Calu3 (cell line): ENCODE measurements at regions not wholly inside any gene's neighbourhood (a gene's known extent, or its start where the extent isn't known, plus 50 kb on each side); places are given as distances from the start of the nearest gene placed in this dataset.

Experiments
- BruUV-seq: library from RNA; stranded (reverse); fragments of 400-500 nt; replicated peaks from 2 replicates; lab custom pipeline; 2021; lab: Mats Ljungman, UMichigan
- CTCF ChIA-PET: fragments of 300-600 bp; sonication (Branson Sonifier 250); formaldehyde crosslinking; loops from one replicate; lab custom pipeline; 2022; ENCODE audit warnings: antibody characterized with exemption; lab: Charles Lee
- DNase-seq: peaks from one replicate; pipeline ENCODE4 v3.0.0; 2022
- H3K27ac Mint-ChIP-seq: one replicate; pipeline ENCODE4 v1.8.0; 2022; ENCODE audit warnings: mixed read lengths; ENCODE audit not compliant: unreplicated experiment
- H3K27me3 Mint-ChIP-seq: one replicate; pipeline ENCODE4 v1.8.0; 2022; ENCODE audit warnings: mixed read lengths; ENCODE audit not compliant: unreplicated experiment
- H3K36me3 Mint-ChIP-seq: one replicate; pipeline ENCODE4 v1.8.0; 2022; ENCODE audit warnings: mild to moderate bottlenecking, moderate library complexity, mixed read lengths; ENCODE audit not compliant: insufficient read depth, unreplicated experiment
- H3K4me1 Mint-ChIP-seq: one replicate; pipeline ENCODE4 v1.8.0; 2022; ENCODE audit warnings: mild to moderate bottlenecking, low read depth, mixed read lengths; ENCODE audit not compliant: unreplicated experiment
- H3K4me3 Mint-ChIP-seq: one replicate; pipeline ENCODE4 v1.8.0; 2022; ENCODE audit warnings: mild to moderate bottlenecking, low read depth, moderate library complexity, mixed read lengths; ENCODE audit not compliant: unreplicated experiment
- H3K9me3 Mint-ChIP-seq: one replicate; pipeline ENCODE4 v1.8.0; 2022; ENCODE audit warnings: low read depth, mixed read lengths; ENCODE audit not compliant: unreplicated experiment
- intact Hi-C: fragments of 100-400 bp; cut with micrococcal nuclease; formaldehyde crosslinking; loops from one replicate; pipeline ENCODE4 v1.10.0; 2022; ENCODE audit not compliant: unreplicated experiment
- TF ChIP-seq, protein P1 (sequence below): fragments of 200-600 bp; IDR thresholded peaks from one replicate; pipeline ENCODE4 v1.8.0; 2022; ENCODE audit warnings: antibody characterized with exemption; ENCODE audit not compliant: unreplicated experiment

DNA sequence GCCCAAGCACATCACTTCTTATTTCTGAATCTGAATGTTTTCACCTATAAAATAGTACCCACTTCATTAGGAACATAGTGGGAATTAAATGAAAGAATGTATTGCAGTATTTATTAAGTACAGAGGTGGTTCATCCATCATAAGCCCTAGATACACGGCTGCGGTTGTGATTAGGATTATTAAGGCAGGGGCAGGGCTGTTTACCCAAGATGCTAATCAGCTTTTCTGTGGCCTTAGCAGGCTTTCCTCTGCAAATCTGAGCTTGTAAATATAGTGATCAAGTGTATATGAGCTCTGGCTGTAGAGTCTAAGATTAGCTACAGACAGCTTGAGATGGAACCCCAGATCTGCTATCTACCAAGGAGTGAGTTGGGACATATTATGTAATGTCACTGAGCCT lies 124.1 kb upstream of the ADRA1B start:
- DNase-seq: no peak
- intact Hi-C loops: no loop called here
- TF ChIP-seq, protein P1, sequence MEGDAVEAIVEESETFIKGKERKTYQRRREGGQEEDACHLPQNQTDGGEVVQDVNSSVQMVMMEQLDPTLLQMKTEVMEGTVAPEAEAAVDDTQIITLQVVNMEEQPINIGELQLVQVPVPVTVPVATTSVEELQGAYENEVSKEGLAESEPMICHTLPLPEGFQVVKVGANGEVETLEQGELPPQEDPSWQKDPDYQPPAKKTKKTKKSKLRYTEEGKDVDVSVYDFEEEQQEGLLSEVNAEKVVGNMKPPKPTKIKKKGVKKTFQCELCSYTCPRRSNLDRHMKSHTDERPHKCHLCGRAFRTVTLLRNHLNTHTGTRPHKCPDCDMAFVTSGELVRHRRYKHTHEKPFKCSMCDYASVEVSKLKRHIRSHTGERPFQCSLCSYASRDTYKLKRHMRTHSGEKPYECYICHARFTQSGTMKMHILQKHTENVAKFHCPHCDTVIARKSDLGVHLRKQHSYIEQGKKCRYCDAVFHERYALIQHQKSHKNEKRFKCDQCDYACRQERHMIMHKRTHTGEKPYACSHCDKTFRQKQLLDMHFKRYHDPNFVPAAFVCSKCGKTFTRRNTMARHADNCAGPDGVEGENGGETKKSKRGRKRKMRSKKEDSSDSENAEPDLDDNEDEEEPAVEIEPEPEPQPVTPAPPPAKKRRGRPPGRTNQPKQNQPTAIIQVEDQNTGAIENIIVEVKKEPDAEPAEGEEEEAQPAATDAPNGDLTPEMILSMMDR: no peak
- Mint-ChIP-seq H3K27me3 (no peaks in the 10 kb centered on the region), H3K27ac (no peak overlapping the region), H3K9me3 (no peaks in the 10 kb centered on the region), H3K4me3 (no peak overlapping the region), H3K4me1 (no peaks in the 10 kb centered on the region), H3K36me3 (no peaks in the 10 kb centered on the region)
- no TSS peak for BruUV-seq
- CTCF ChIA-PET: interaction anchor here (1.1 kb wide), 2 partner anchors 9 to 34 kb away, joined by 3 read pairs; no protein-coding TSS in a partner anchor

DNA sequence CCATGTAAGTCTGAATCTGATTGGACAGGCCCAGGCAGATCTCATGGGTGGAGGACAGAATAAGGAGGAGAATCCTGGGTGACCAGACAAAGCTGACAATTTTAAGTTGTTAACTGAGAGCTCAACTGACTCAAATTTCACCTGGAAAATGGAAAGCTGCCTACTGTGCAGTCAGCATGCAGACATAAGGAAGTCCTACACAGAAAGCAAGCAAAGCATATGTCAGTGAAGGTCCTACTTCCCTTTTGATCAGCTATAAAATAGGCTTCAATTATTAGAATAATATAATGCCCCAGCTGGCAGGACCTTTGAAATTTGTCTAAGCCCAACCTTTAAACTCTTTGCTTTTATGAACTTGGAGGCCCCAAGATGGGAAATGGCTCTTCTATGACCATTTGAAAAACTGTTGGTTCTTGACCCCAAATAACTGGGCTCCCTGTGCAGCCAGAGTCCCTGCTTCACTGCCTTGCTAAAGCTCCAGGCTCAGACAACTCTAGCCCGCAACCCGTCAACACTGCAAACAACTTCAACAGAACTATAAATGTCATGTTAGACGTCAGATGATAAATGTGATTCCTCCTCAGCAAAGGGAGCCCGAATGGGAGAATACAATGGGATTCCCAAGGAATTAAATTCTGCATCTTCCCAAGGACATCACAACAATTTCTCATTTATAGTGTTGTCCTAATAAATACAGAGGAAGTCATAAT lies 118.9 kb upstream of the ADRA1B start:
- BruUV-seq: no TSS peak
- no peak for DNase-seq
- Mint-ChIP-seq H3K27ac (no peak overlapping the region), H3K27me3 (no peaks in the 10 kb centered on the region), H3K36me3 (no peaks in the 10 kb centered on the region), H3K4me3 (no peak overlapping the region), H3K9me3 (no peaks in the 10 kb centered on the region), H3K4me1 (no peaks in the 10 kb centered on the region)
- CTCF ChIA-PET: no interaction called here
- intact Hi-C loops: no loop called here
- TF ChIP-seq, protein P1: no peak

DNA sequence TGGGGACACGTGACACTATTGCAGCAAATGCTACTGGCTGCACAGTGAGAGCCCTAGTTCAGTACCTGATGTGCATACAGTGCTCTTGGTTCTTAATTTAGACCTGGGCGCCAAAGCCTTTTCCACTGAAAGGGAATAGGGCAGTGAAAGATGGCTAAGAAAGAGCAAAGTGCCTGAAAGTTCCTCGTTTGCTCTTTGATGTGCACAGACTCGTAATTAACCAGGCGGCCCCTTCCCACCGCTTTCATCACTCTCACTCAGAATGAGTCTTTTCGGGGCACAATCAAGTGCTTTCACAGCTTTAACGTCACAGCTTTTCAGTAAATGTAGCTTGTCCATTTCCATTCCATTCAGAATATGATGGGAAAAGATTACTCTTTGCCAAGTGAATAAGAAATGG lies 116.6 kb upstream of the ADRA1B start:
- intact Hi-C loops: no loop called here
- no TSS peak for BruUV-seq
- Mint-ChIP-seq H3K36me3 (no peaks in the 10 kb centered on the region), H3K4me3 (no peak overlapping the region), H3K27me3 (no peaks in the 10 kb centered on the region), H3K27ac (no peak overlapping the region), H3K4me1 (no peaks in the 10 kb centered on the region), H3K9me3 (no peaks in the 10 kb centered on the region)
- CTCF ChIA-PET: no interaction called here
- no peak for DNase-seq
- TF ChIP-seq, protein P1: no peak

GRCh38 chr5:159800131-159800840 lies 116.0 kb upstream of the ADRA1B start:
- no TSS peak for BruUV-seq
- no peak for DNase-seq
- no peaks in the 10 kb centered on the region for H3K36me3 Mint-ChIP-seq
- no peaks in the 10 kb centered on the region for H3K9me3 Mint-ChIP-seq
- no peaks in the 10 kb centered on the region for H3K4me1 Mint-ChIP-seq
- H3K4me3 Mint-ChIP-seq: no peak overlapping the region
- TF ChIP-seq, protein P1: no peak
- CTCF ChIA-PET: interaction anchor here (1.0 kb wide), 1 partner anchor 15 kb away, joined by 3 read pairs; no protein-coding TSS in a partner anchor
- intact Hi-C loops: no loop called here
- no peaks in the 10 kb centered on the region for H3K27me3 Mint-ChIP-seq
- H3K27ac Mint-ChIP-seq: no peak overlapping the region
